ENCODE measurements at regions not wholly inside any gene's neighbourhood (a gene's known extent, or its start where the extent isn't known, plus 50 kb on each side); places are given as distances from the start of the nearest gene placed in this dataset.

DNA sequence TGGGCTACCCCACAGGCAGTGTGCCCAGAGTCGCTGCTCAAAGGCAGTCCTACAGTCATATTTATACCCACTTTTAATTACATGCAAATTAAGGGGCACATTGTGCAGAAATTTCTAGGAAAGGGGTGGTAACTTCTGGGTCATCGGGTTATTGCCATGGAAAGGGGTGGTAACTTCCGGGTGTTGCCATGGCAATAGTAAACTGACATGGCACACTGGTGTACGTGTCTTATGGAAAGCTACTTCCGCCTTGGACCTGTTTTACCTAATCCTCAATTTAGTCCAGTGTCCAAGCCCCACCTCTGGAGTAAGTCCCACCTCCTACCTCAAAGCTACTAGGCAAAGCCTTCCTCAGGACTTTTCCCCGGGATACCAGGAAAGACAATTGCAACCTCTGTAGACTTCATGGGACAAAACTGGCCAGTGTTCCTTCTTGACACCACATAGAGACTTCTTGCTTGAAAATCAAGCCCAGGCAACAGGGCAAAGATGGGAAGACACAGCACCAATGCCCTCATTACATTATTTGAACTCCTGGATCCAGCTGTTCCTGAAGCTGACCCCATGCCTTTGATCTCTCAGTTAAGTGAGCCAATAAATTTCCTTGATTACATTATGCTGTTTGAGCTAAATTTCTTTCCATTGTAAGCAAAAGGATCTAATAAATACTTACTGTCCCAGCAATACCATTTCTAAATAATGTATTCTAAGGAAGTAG is 63.3 kb upstream of the AGAP1 start:
- no peak overlapping the region for H4K5ac ChIP-seq (ENCODE audit: insufficient read length, low read depth, low read length)
- no peak overlapping the region for H2BK12ac ChIP-seq (ENCODE audit: low read depth, low read length)
- H3K4me2 ChIP-seq (ENCODE audit: insufficient read depth in 1 of 2, low read depth in 2 of 2, low read length in 2 of 2) = no peak overlapping the region
- no peak overlapping the region for H3K9ac ChIP-seq (replicated peaks in 1 of 4; ENCODE audit: extremely low read depth in 1 of 4, low read depth in 3 of 4, low read length in 3 of 4)
- H4K8ac ChIP-seq (ENCODE audit: extremely low read depth, insufficient read depth, low read length) = no peak overlapping the region
- H3K4ac ChIP-seq (replicated peaks; ENCODE audit: insufficient read length, low read depth, low read length) = no peak overlapping the region
- POLR2A ChIA-PET (ENCODE audit: partially characterized antibody) = no interaction called here
- no peaks in the 10 kb centered on the region for H4K20me1 ChIP-seq (replicated peaks in 1 of 2; ENCODE audit: control insufficient read depth in 1 of 2, insufficient read depth in 2 of 2, low read length in 2 of 2)
- no peaks in the 10 kb centered on the region for H3K23me2 ChIP-seq (ENCODE audit: low read depth, low read length)
- H3K79me2 ChIP-seq (ENCODE audit: control insufficient read depth in 1 of 2, insufficient read depth in 2 of 2, low read length in 2 of 2) = no peaks in the 10 kb centered on the region
- no peaks in the 10 kb centered on the region for H3K4me1 ChIP-seq (replicated peaks in 1 of 4; ENCODE audit: control insufficient read depth in 3 of 4, insufficient read depth in 4 of 4, low read length in 3 of 4)
- no peak overlapping the region for H4K91ac ChIP-seq (replicated peaks; ENCODE audit: insufficient read length, low read length)
- no peak overlapping the region for H3K4me3 ChIP-seq (ENCODE audit: extremely low read depth in 1 of 4, insufficient read depth in 2 of 4, low read depth in 3 of 4, low read length in 4 of 4)
- no peak overlapping the region for H2BK20ac ChIP-seq (ENCODE audit: low read length)
- no peaks in the 10 kb centered on the region for H3K79me1 ChIP-seq (ENCODE audit: low read depth, low read length)
- H3K18ac ChIP-seq (ENCODE audit: extremely low read depth, low read length) = no peak overlapping the region
- no peak overlapping the region for H2AFZ ChIP-seq (ENCODE audit: low read length)
- H3K27ac ChIP-seq (ENCODE audit: low read depth, low read length) = no peak overlapping the region
- no peak overlapping the region for H3K56ac ChIP-seq (replicated peaks; ENCODE audit: insufficient read length, low read depth, low read length)
- no peaks in the 10 kb centered on the region for H3K36me3 ChIP-seq (ENCODE audit: control insufficient read depth in 2 of 4, insufficient read depth in 4 of 4, low read length in 3 of 4)
- H2BK120ac ChIP-seq (replicated peaks; ENCODE audit: low read depth, low read length) = no peak overlapping the region
- no peak overlapping the region for H2BK5ac ChIP-seq (ENCODE audit: low read depth, low read length)
- CTCF ChIA-PET (ENCODE audit: partially characterized antibody) = interaction anchor here (0.6 to 1.5 kb wide), 3 partner anchors 11 to 257 kb away, joined by 3 to 5 read pairs (median 4); no protein-coding TSS in a partner anchor
- H3K27me3 ChIP-seq (replicated peaks in 1 of 4; ENCODE audit: control insufficient read depth in 3 of 4, extremely low read depth in 1 of 4, insufficient read depth in 3 of 4, low read length in 3 of 4) = no peaks in the 10 kb centered on the region
- WGBS, 2 experiments (ENCODE audit: extremely low coverage in 1 of 2, insufficient coverage in 1 of 2, insufficient read length in 1 of 2, insufficient replicate concordance in 2 of 2, low coverage in 1 of 2, low lambda C conversion rate in 2 of 2, missing lambda C conversion rate in 1 of 2) = 93% methylated on average over 6 of the region's 6 CpGs; no CpG with 5 or more reads in 1 of the 2 experiments
- no peak overlapping the region for H3K23ac ChIP-seq (ENCODE audit: insufficient read length)
- no peaks in the 10 kb centered on the region for H3K9me3 ChIP-seq (ENCODE audit: insufficient read depth in 2 of 2, low read depth in 1 of 2, low read length in 1 of 2)
- no peak overlapping the region for H2BK15ac ChIP-seq (ENCODE audit: low read length)
- no peak overlapping the region for H3K14ac ChIP-seq (ENCODE audit: insufficient read length)
- H2AK5ac ChIP-seq (ENCODE audit: low read depth, low read length) = no peak overlapping the region
- no peak for FAIRE-seq
- DNase-seq (ENCODE audit: low read depth in 1 of 2, low spot score in 2 of 2) = no peak
- TF ChIP-seq, protein P1, sequence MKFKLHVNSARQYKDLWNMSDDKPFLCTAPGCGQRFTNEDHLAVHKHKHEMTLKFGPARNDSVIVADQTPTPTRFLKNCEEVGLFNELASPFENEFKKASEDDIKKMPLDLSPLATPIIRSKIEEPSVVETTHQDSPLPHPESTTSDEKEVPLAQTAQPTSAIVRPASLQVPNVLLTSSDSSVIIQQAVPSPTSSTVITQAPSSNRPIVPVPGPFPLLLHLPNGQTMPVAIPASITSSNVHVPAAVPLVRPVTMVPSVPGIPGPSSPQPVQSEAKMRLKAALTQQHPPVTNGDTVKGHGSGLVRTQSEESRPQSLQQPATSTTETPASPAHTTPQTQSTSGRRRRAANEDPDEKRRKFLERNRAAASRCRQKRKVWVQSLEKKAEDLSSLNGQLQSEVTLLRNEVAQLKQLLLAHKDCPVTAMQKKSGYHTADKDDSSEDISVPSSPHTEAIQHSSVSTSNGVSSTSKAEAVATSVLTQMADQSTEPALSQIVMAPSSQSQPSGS (IDR thresholded peaks at IDR 0.05; ENCODE audit: low read length) = no peak
- TF ChIP-seq EGR1 (IDR thresholded peaks at IDR 0.05; ENCODE audit: borderline replicate concordance, low read depth, low read length) (no peak), MAFK (IDR thresholded peaks at IDR 0.05; ENCODE audit: low read depth, low read length) (no peak), CREB1 (IDR thresholded peaks at IDR 0.05) (no peak), POU5F1 (IDR thresholded peaks at IDR 0.05; ENCODE audit: low read depth, low read length) (no peak), SAP30 (IDR thresholded peaks at IDR 0.05; ENCODE audit: insufficient read depth, insufficient replicate concordance, low read length) (no peak), GABPA (IDR thresholded peaks at IDR 0.05; ENCODE audit: borderline replicate concordance, insufficient read depth, low read length) (no peak), HDAC2 (IDR thresholded peaks at IDR 0.05; ENCODE audit: borderline replicate concordance in 1 of 2, low read depth in 2 of 2, low read length in 2 of 2) (no peak)
- TF ChIP-seq, protein P2, sequence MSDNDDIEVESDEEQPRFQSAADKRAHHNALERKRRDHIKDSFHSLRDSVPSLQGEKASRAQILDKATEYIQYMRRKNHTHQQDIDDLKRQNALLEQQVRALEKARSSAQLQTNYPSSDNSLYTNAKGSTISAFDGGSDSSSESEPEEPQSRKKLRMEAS (IDR thresholded peaks at IDR 0.05) = no peak
